Fibroblast of pulmonary artery (primary cell): ENCODE measurements at regions not wholly inside any gene's neighbourhood (a gene's known extent, or its start where the extent isn't known, plus 50 kb on each side); places are given as distances from the start of the nearest gene placed in this dataset.

Experiments used
- DNase-seq: peaks from one replicate; pipeline ENCODE4 v3.0.0-alpha.2; 2010; ENCODE audit warnings: low read depth
- H3K4me3 ChIP-seq: replicated peaks from 2 replicates; pipeline ENCODE4 v1.5.1; 2011; ENCODE audit warnings: low read depth, mild to moderate bottlenecking, control low read depth, low read length, moderate library complexity
- CTCF ChIP-seq: IDR thresholded peaks from 2 replicates; pipeline ENCODE4 v1.5.1; 2011; ENCODE audit warnings: mild to moderate bottlenecking, control low read depth, low read length, inconsistent platforms; ENCODE audit errors: missing control alignments

- no peak for TF ChIP-seq CTCF
- no peak for DNase-seq
Observed at GRCh38 chr18:25648716-25649260, 296.8 kb upstream of the ZNF521 start.

GRCh38 chr18:25647404-25647803 lies 295.4 kb upstream of the ZNF521 start:
- DNase-seq: no peak
- H3K4me3 ChIP-seq: no peak overlapping the region
- TF ChIP-seq CTCF: no peak

More at GRCh38 chr18:25648716-25649260, 296.8 kb upstream of the ZNF521 start:
- H3K4me3 ChIP-seq: no peak overlapping the region

GRCh38 chr18:25646971-25647370 lies 295.0 kb upstream of the ZNF521 start:
- no peak overlapping the region for H3K4me3 ChIP-seq
- peak; percentile 8 for DNase-seq
- no peak for TF ChIP-seq CTCF

GRCh38 chr18:25639596-25639995 lies 287.6 kb upstream of the ZNF521 start:
- no peak for DNase-seq
- H3K4me3 ChIP-seq: no peak overlapping the region
- no peak for TF ChIP-seq CTCF

GRCh38 chr18:25633563-25633962 lies 281.6 kb upstream of the ZNF521 start:
- DNase-seq: no peak
- no peak for TF ChIP-seq CTCF
- H3K4me3 ChIP-seq: no peak overlapping the region

GRCh38 chr18:25630682-25631081 lies 278.7 kb upstream of the ZNF521 start:
- H3K4me3 ChIP-seq: no peak overlapping the region
- no peak for TF ChIP-seq CTCF
- no peak for DNase-seq

- TF ChIP-seq CTCF: no peak
- no peak overlapping the region for H3K4me3 ChIP-seq
- no peak for DNase-seq
Observed at GRCh38 chr18:25621682-25622081, 269.7 kb upstream of the ZNF521 start.
